C4-2B (cell line): ENCODE measurements at regions not wholly inside any gene's neighbourhood (a gene's known extent, or its start where the extent isn't known, plus 50 kb on each side); places are given as distances from the start of the nearest gene placed in this dataset.

ENCODE experiments used
- ZFX ChIP-seq: fragments of 450-650 bp; IDR thresholded peaks from 2 replicates; pipeline ENCODE4 v1.6.1; 2017
- TF ChIP-seq, protein P1 (sequence below): fragments of 450-650 bp; conservative IDR thresholded peaks from 2 replicates; pipeline ENCODE4 v1.5.1; 2017; ENCODE audit warnings: mild to moderate bottlenecking

DNA sequence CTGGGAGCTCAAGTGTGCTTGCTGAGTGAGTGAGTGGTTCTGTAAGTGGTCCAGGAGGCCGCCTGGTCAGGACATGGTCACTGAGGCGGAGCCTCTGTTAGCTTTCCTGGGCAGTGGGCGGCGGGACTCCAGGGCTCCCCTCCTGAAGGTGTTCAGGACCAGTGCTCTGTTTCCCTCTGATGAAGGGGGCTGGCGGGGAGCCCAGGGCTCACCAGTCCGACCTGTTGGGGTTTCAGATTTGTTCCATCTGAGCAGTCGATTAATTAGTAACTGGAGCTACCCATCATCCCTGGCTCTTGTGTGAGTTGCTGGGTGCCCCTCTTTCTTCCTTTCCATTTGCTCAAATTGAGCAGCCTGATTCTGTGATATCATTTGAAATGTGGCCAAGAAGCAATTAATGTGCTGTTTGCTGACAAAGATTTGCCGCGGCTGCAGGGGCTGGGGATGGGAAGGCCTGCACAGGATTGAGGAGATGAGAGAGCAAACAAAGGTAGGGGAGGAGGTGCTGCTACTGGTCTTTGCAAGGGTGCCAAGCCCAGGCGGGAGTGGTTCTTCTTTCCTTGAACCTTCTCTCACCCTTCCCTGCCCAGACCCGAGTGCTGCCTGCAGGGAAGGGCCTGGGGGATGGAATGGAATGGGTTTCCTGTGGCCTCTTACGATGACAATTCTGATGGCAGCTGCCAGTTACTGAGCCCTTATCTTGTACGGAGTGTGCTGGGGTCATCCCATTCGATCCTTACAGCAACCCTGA is 92.8 kb upstream of the PITX1 start:
- TF ChIP-seq, protein P1, sequence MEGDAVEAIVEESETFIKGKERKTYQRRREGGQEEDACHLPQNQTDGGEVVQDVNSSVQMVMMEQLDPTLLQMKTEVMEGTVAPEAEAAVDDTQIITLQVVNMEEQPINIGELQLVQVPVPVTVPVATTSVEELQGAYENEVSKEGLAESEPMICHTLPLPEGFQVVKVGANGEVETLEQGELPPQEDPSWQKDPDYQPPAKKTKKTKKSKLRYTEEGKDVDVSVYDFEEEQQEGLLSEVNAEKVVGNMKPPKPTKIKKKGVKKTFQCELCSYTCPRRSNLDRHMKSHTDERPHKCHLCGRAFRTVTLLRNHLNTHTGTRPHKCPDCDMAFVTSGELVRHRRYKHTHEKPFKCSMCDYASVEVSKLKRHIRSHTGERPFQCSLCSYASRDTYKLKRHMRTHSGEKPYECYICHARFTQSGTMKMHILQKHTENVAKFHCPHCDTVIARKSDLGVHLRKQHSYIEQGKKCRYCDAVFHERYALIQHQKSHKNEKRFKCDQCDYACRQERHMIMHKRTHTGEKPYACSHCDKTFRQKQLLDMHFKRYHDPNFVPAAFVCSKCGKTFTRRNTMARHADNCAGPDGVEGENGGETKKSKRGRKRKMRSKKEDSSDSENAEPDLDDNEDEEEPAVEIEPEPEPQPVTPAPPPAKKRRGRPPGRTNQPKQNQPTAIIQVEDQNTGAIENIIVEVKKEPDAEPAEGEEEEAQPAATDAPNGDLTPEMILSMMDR, result no peak
- TF ChIP-seq ZFX, result no peak
